PC-9 (cell line): ENCODE measurements at regions not wholly inside any gene's neighbourhood (a gene's known extent, or its start where the extent isn't known, plus 50 kb on each side); places are given as distances from the start of the nearest gene placed in this dataset.
"Not testable (repeated sequence)": the region's sequence is repeated elsewhere in the genome, so short reads cannot be mapped to it uniquely, and the experiment has no call there.

Experiments
- EZH2 ChIP-seq: fragments of 200-600 bp; sonication (generic); IDR thresholded peaks from 2 replicates; pipeline ENCODE4 v1.8.0; 2017; ENCODE audit warnings: antibody characterized with exemption, low read depth
- TF ChIP-seq, protein P1 (sequence below): fragments of 200-600 bp; sonication (generic); conservative IDR thresholded peaks from 2 replicates; pipeline ENCODE4 v1.6.1; 2017; ENCODE audit warnings: mixed run types, antibody characterized with exemption, mild to moderate bottlenecking, moderate library complexity

DNA sequence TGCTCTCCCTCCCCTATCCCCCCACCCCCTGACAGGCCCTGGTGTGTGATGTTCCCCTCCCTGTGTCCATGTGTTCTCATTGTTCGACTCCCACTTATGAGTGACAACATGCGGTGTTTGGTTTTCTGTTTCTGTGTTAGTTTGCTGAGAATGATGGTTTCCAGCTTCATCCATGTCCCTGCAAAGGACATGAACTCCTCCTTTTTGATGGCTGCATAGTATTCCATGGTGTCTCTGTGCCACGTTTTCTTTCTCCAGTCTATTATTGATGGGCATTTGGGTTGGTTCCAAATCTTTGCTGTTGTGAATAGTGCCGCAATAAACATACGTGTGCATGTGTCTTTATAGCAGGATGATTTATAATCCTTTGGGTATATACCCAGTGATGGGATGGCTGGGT, 121.8 kb upstream of the SHOX start:
- TF ChIP-seq, protein P1, sequence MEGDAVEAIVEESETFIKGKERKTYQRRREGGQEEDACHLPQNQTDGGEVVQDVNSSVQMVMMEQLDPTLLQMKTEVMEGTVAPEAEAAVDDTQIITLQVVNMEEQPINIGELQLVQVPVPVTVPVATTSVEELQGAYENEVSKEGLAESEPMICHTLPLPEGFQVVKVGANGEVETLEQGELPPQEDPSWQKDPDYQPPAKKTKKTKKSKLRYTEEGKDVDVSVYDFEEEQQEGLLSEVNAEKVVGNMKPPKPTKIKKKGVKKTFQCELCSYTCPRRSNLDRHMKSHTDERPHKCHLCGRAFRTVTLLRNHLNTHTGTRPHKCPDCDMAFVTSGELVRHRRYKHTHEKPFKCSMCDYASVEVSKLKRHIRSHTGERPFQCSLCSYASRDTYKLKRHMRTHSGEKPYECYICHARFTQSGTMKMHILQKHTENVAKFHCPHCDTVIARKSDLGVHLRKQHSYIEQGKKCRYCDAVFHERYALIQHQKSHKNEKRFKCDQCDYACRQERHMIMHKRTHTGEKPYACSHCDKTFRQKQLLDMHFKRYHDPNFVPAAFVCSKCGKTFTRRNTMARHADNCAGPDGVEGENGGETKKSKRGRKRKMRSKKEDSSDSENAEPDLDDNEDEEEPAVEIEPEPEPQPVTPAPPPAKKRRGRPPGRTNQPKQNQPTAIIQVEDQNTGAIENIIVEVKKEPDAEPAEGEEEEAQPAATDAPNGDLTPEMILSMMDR, result not testable (repeated sequence)
- TF ChIP-seq EZH2, result not testable (repeated sequence)
